ENCODE measurements at regions not wholly inside any gene's neighbourhood (a gene's known extent, or its start where the extent isn't known, plus 50 kb on each side); places are given as distances from the start of the nearest gene placed in this dataset.
A peak's percentile ranks its signal among the peaks of the same experiment; 100 is the strongest.

DNA sequence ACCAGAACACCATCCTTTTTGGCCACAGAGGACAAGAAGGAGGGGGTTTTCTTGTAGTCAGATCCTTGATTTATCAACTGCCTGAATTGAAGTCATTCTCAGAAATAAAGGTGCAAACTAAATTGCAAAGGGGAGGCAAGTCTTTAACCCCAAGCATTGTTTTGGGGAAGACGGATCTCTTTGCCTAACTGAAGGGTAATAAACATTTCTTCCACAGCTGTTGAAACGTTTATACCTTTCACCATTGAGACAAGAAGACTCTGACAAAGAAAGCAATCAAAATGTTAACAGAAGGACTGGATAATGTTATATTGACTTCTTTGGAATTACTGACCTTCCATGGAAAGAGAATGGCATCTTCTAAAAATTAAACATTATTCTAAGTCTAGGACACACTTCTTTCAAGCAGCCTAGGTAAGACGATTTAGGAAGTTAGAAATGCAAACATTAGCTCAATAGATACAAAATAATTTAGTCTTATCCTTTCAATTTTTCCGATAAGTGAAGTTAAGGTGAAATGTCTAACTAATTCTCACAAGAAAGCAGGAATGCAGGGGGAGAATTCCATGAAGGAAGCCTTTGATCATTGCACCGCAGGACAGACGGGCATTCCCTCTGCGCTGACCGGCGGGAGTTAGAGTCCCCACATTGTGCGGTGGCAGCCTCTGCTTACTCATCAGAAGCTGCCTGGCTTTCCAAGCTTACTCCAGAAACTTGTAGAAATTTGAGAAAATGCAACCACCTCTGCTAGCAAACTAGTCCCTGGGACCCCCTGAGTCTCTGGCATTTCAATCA, 69.4 kb upstream of the COPS8 start:
- DNase-seq = no peak

DNA sequence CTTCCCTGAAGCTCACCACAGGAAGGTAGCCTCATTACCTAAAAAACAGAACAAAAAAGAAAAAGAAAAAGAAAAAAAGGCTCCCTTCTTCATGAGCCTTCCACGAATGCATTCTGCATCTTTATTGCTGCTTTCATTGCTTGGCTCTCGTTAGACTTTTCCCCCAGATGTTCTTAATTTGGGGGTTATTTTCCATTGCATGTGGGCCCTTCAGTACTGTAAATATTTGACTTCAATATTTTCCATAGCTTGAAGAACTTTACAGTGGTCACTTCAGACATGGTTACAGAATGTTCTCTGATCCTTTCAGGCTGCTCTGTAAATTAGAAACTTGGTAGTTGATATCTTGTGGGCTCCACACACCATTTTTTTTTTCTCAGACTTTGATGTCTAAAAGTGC, 65.6 kb upstream of the COPS8 start:
- no peak for DNase-seq

DNA sequence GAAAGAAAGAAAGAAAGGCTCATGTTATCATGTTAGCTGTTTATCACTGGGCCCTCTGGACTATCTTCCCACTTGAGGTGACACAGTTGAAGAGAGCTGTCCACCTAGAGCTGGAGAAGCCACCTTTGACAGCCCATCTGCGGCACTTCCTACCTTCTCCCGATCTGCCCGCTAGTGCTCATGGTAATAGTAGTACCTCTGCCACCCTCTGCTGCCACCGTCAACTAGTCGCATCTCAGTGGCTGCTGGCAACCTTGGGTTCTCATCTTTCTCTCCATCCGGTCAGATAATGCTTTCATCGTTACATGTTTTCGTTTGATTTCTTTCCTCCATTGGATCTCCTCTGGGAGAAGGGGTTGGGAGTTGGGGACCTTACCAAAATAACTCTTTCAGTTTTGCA, 63.2 kb upstream of the COPS8 start:
- DNase-seq = no peak

- no peak for DNase-seq
Measured at GRCh38 chr2:237024255-237024654, 61.4 kb upstream of the COPS8 start.

- no peak for DNase-seq
Measured at GRCh38 chr2:237025090-237025865, 60.4 kb upstream of the COPS8 start.

GRCh38 chr2:237026981-237027711, 58.5 kb upstream of the COPS8 start:
- peak; percentile 34 for DNase-seq

GRCh38 chr2:237027712-237028029, 58.0 kb upstream of the COPS8 start:
- DNase-seq = no peak

- no peak for DNase-seq
Measured at GRCh38 chr2:237030382-237030781, 55.3 kb upstream of the COPS8 start.

- no peak for DNase-seq
Measured at GRCh38 chr2:237033536-237034060, 52.1 kb upstream of the COPS8 start.

DNA sequence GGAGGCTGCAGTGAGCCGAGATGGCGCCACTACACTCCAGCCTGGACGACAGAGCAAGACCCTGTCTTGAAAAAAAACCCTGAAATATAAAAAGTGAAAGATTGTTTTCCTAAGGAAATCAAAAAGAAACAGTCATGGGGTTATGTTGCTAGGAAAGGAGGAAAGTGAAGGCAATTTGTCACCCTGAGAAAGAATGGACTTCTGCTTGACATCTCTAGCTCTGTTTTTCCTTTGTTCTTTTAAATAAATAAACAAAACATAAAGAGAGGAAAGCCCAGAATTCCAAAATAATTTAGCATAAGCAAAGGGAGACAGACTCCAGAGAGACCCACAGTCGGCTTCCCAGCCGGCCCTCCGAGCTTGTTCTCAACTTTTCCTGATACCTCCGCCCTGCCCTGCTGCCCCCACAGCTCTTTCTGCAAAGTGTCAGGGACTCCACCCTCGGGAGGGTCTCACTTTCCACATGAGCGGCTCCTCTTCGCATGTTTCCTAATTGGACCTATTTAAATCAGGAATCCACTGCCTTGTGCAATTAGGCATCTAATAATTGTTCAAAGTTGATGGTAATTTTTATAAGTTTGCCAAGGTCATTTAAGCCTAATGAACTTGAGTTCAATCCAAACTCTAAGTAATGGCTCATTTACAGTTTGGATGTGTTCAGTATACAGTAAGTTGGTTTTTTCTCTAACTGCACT, 49.8 kb upstream of the COPS8 start:
- no peak for DNase-seq

All from CD4-positive, alpha-beta T cell treated with Interleukin-21 for 1 hour (primary cell).